Spleen (tissue), 11 donors: ENCODE measurements at regions not wholly inside any gene's neighbourhood (a gene's known extent, or its start where the extent isn't known, plus 50 kb on each side); places are given as distances from the start of the nearest gene placed in this dataset.

ENCODE experiments used
- DNase-seq: peaks from one replicate; pipeline ENCODE4 v3.0.0-alpha.2; 2020
- H3K27ac ChIP-seq, 8 donors: fragments of 200-600 bp; sonication (generic) in 7 of 8; 1 replicate in 4 of 8; 2 replicates in 4 of 8; pipeline versions ENCODE4 v1.5.0 to v1.8.0; 2016 to 2021; ENCODE audit warnings: inconsistent platforms in 4 of 8, mild to moderate bottlenecking in 4 of 8, moderate library complexity in 1 of 8
- H3K27me3 ChIP-seq, 7 donors: fragments of 200-600 bp; sonication (generic) in 6 of 7; replicated peaks in 1 of 7; 1 replicate in 4 of 7; 2 replicates in 3 of 7; pipeline versions ENCODE4 v1.5.0 to v1.8.0; 2016 to 2021; ENCODE audit warnings: inconsistent platforms in 3 of 7, mild to moderate bottlenecking in 1 of 7
- H3K36me3 ChIP-seq, 6 donors: fragments of 200-600 bp; sonication (generic) in 5 of 6; 1 replicate in 4 of 6; 2 replicates in 2 of 6; pipeline versions ENCODE4 v1.5.0 to v1.8.0; 2016 to 2021; ENCODE audit warnings: inconsistent platforms in 2 of 6
- H3K4me1 ChIP-seq, 6 donors: fragments of 200-600 bp; sonication (generic) in 5 of 6; 1 replicate in 3 of 6; 2 replicates in 3 of 6; pipeline versions ENCODE4 v1.5.0 to v1.8.0; 2016 to 2021; ENCODE audit warnings: inconsistent platforms in 3 of 6
- H3K4me3 ChIP-seq, 8 donors: fragments of 200-600 bp; sonication (generic) in 7 of 8; 1 replicate in 4 of 8; 2 replicates in 4 of 8; pipeline versions ENCODE4 v1.5.0 to v1.8.0; 2016 to 2021; ENCODE audit warnings: inconsistent platforms in 4 of 8, mild to moderate bottlenecking in 4 of 8, moderate library complexity in 2 of 8
- H3K9me3 ChIP-seq, 8 donors: fragments of 200-600 bp; sonication (generic) in 7 of 8; 1 replicate in 4 of 8; 2 replicates in 4 of 8; pipeline versions ENCODE4 v1.5.0 to v1.8.0; 2016 to 2021; ENCODE audit warnings: inconsistent platforms in 4 of 8
- POLR2A ChIP-seq, 3 donors: fragments of 450-650 bp; IDR thresholded peaks; one replicate each; pipeline ENCODE4 v1.5.1; 2017; ENCODE audit warnings: antibody characterized with exemption in 3 of 3, mild to moderate bottlenecking in 1 of 3
- POLR2AphosphoS5 ChIP-seq, 3 donors: sonication (generic); formaldehyde crosslinking; IDR thresholded peaks; one replicate each; pipeline ENCODE4 v1.5.1; 2017; ENCODE audit warnings: antibody characterized with exemption in 3 of 3
- WGBS, 5 donors: extraction: QIAGEN DNeasy Blood & Tissue Kit in 3 of 5; methylation state at CpG; one replicate each; pipeline versions ENCODE4 v1.1.5 to v1.1.7; 2013 to 2018; 5-methylcytosine and 5-hydroxymethylcytosine counted together
- intact Hi-C: fragments of 100-400 bp; cut with DNase I; formaldehyde crosslinking; loops from one replicate; pipeline ENCODE4 v1.15.0; 2023; ENCODE audit warnings: low total_unique reads
- TF ChIP-seq, protein P1 (sequence below), 11 experiments: fragments of 200-600 bp in 7 of 11; fragments of 450-650 bp in 4 of 11; sonication (generic) in 4 of 11; IDR thresholded peaks in 8 of 11; conservative IDR thresholded peaks in 3 of 11; 1 replicate in 7 of 11; 2 replicates in 4 of 11; pipeline versions ENCODE4 v1.4.0 to v1.8.0; 2016 to 2021; ENCODE audit warnings: antibody characterized with exemption in 11 of 11, inconsistent platforms in 4 of 11, mild to moderate bottlenecking in 1 of 11
- donor health status: healthy with polysubstance abuse.
- donor health status: DM: no; HTN: no; CAD: no; lungs with moderate emphysema.
- donor health status: DM: no; HTN: no; CAD: no.
- donor health status: Bipolar disorder and iron deficiency.
- donor health status: healthy.
- donor health status: DM: no; HTN: no; CAD: no.
- donor health status: DM: yes; HTN: yes; CAD: no.

DNA sequence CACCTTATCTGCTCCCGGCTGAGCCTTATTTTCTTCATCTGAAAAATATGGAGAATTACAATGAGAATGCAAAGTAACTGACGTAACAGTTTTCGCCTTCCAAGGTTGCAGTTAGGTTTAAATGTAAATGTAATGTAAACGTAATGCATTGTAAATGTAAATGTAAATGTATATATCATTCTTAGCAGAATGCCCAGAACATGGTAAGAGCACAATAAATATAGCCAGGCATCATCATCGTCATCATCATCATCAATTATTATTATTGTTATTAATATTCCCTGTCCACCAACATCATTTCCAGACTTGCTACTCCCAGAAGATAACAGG, 770.0 kb downstream of the MED13L start:
- intact Hi-C loops = no loop called here
- 81 to 93% (median 84%) methylated on average over 5 of the region's 5 CpGs for WGBS, 5 donors
- H3K36me3 ChIP-seq = no peaks in the 10 kb centered on the region
- no peak for DNase-seq
- TF ChIP-seq, protein P1, sequence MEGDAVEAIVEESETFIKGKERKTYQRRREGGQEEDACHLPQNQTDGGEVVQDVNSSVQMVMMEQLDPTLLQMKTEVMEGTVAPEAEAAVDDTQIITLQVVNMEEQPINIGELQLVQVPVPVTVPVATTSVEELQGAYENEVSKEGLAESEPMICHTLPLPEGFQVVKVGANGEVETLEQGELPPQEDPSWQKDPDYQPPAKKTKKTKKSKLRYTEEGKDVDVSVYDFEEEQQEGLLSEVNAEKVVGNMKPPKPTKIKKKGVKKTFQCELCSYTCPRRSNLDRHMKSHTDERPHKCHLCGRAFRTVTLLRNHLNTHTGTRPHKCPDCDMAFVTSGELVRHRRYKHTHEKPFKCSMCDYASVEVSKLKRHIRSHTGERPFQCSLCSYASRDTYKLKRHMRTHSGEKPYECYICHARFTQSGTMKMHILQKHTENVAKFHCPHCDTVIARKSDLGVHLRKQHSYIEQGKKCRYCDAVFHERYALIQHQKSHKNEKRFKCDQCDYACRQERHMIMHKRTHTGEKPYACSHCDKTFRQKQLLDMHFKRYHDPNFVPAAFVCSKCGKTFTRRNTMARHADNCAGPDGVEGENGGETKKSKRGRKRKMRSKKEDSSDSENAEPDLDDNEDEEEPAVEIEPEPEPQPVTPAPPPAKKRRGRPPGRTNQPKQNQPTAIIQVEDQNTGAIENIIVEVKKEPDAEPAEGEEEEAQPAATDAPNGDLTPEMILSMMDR (IDR thresholded peaks at IDR 0.05 in 8 of 11, conservative IDR thresholded peaks at IDR 0.05 in 3 of 11) = no peak
- TF ChIP-seq POLR2AphosphoS5 (IDR thresholded peaks at IDR 0.05) = no peak
- no peak for TF ChIP-seq POLR2A (IDR thresholded peaks at IDR 0.05)
- no peaks in the 10 kb centered on the region for H3K27me3 ChIP-seq
- peaks cover 0 to 19% (median 11%) of the 10 kb centered on the region in 6 donors for H3K4me1 ChIP-seq
- H3K27ac ChIP-seq = no peak overlapping the region
- H3K4me3 ChIP-seq = no peak overlapping the region
- peaks cover 0 to 10% (median 1%) of the 10 kb centered on the region in 8 donors for H3K9me3 ChIP-seq

DNA sequence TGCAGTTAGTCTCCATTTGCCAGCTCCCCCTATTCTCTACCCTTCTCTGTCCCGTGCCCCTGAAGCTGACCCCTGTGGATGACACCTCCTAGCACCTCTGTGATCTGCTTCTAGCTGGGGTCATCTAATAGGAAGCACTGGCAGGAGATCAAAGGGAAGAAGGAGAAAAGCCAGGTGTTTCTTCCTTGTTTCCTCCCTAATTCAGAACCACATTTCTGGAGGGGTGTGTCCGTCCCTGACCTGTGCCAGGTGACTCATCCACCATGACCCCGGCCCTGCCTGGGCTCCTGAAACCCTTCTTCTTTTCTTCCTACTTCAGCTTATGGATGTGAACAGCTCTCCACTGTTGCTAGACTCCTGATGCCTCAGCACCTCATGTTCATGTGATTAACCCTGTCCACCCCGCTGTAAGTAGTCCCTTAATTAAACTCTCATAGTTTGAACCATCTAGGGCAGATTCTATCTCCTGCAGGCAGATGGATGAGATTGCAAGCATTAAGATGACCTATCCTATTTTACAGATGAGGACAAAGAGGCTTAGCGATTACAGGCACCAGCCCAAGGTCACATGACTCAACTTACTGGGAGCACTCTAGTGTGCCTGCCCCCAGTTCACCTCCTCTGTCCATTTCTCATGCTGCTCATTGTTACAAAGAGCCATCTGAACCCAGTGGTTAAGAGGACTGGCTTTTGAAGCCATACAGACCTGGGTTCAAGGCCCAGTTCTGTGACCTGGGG, 770.5 kb downstream of the MED13L start:
- Histone ChIP-seq H3K27me3 (no peaks in the 10 kb centered on the region), H3K4me1 (peaks cover 0 to 19% (median 11%) of the 10 kb centered on the region in 6 donors), H3K36me3 (no peaks in the 10 kb centered on the region), H3K4me3 (no peak overlapping the region), H3K27ac (no peak overlapping the region), H3K9me3 (peaks cover 0 to 10% (median 0%) of the 10 kb centered on the region in 8 donors)
- no peak for DNase-seq
- intact Hi-C loops = no loop called here
- 75 to 86% (median 79%) methylated on average over 5 of the region's 5 CpGs for WGBS, 5 donors
- TF ChIP-seq POLR2AphosphoS5 (IDR thresholded peaks at IDR 0.05) = no peak
- no peak for TF ChIP-seq POLR2A (IDR thresholded peaks at IDR 0.05)
- TF ChIP-seq, protein P1 (IDR thresholded peaks at IDR 0.05 in 8 of 11, conservative IDR thresholded peaks at IDR 0.05 in 3 of 11) = no peak

DNA sequence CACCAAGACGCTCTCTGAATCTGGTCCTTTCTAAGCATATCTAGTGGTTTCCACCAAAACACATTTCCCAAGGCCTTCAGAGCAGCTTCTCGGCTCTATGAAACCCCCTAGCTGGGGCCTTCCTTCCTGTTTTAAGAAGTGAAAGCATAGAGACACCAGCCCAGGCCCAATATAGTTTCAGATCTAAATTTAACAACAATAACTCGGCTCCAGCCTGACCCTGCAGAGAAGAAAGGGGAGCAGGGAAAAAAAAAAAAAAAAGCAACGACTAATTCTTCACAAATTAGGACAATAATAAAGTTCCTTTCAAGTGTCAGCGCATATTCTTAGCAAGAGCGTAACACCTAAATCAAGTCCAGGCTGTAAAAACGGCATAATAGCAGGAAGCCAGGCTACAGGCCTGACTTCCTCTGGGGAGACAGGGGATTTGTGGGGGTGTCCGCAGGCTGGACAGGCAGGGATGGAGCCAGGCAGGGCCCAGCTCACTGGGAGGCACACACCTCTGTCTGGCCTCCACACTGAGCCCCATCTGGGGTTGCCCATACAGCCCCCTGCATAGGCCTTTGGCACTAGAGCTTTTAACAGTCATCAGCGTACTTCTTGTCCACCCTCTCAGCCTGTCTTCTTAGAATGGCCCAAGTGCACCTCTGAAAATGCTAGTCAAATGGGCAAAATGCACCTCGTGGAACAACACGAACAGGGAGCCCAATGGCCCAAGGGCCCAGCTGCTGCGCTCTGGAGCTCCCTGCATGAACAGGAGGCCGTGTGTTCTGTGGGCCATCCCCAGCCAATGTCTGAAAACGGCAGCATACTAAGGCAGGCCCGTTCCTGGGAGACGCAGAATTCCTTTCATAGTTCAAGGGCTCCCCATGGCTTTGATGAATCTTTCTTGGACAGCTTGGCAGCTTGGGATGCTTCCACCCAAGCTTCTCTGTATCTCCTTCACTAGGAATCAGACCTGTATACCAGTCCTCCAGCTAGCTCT, 772.9 kb downstream of the MED13L start:
- TF ChIP-seq POLR2AphosphoS5 (IDR thresholded peaks at IDR 0.05) = no peak
- no peak for TF ChIP-seq POLR2A (IDR thresholded peaks at IDR 0.05)
- TF ChIP-seq, protein P1 (IDR thresholded peaks at IDR 0.05 in 8 of 11, conservative IDR thresholded peaks at IDR 0.05 in 3 of 11) = no peak
- WGBS, 5 donors = 43 to 56% (median 50%) methylated on average over 15 to 16 of the region's 16 CpGs
- intact Hi-C loops = no loop called here
- Histone ChIP-seq H3K9me3 (peaks cover 0 to 10% (median 0%) of the 10 kb centered on the region in 8 donors), H3K4me1 (peaks cover 0 to 19% (median 11%) of the 10 kb centered on the region in 6 donors), H3K36me3 (no peaks in the 10 kb centered on the region), H3K27me3 (no peaks in the 10 kb centered on the region), H3K27ac (peak overlapping the region in 6 of 8 donors; percentile 13 to 63 (median 46)), H3K4me3 (no peak overlapping the region)
- no peak for DNase-seq

DNA sequence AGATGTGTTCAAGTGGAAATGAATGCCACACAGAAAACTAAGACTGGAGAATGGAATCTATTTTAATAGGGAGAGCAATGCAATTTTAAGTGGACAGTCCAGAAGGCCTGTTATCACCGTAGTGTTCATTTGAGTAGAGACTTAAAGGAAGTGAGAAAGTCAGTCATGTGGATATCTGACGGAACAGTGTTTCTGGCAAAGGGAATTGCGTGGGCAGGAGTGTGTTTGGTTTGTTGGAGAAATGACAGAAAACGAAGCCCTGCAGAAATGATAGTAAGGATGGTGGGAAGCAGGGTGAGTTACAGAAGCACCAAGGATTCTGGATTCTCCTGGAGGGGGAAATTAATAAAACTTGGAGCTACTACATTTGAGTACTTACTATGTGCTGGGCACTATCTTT, 776.6 kb downstream of the MED13L start:
- 71 to 82% (median 76%) methylated on average over 4 of the region's 4 CpGs for WGBS, 5 donors
- Histone ChIP-seq H3K4me1 (peaks cover 0 to 19% (median 11%) of the 10 kb centered on the region in 6 donors), H3K4me3 (no peak overlapping the region), H3K27me3 (no peaks in the 10 kb centered on the region), H3K9me3 (peaks cover 0 to 10% (median 0%) of the 10 kb centered on the region in 8 donors), H3K36me3 (no peaks in the 10 kb centered on the region), H3K27ac (no peak overlapping the region)
- DNase-seq = no peak
- intact Hi-C loops = no loop called here
- no peak for TF ChIP-seq POLR2A (IDR thresholded peaks at IDR 0.05)
- TF ChIP-seq, protein P1 (IDR thresholded peaks at IDR 0.05 in 8 of 11, conservative IDR thresholded peaks at IDR 0.05 in 3 of 11) = no peak
- no peak for TF ChIP-seq POLR2AphosphoS5 (IDR thresholded peaks at IDR 0.05)
